Astrocyte (in vitro differentiated cells and primary cell): ENCODE measurements at regions not wholly inside any gene's neighbourhood (a gene's known extent, or its start where the extent isn't known, plus 50 kb on each side); places are given as distances from the start of the nearest gene placed in this dataset.

Experiments used
- DNase-seq: peaks from one replicate; pipeline ENCODE4 v3.0.0-alpha.2; 2010; ENCODE audit warnings: low read depth
- FAIRE-seq: peaks from 2 replicates; lab custom pipeline; 2011; peaks lifted over from hg19 to GRCh38; lab: Jason Lieb, UNC
- H2AFZ ChIP-seq: 2 replicates; pipeline ENCODE4 v1.6.0; 2012; ENCODE audit warnings: low read depth, low read length, inconsistent platforms
- H3K27ac ChIP-seq: 2 replicates; pipeline ENCODE4 v1.5.1; 2011; ENCODE audit warnings: low read depth, low read length, inconsistent platforms
- H3K27me3 ChIP-seq: 2 replicates; pipeline ENCODE4 v1.6.0; 2011; ENCODE audit warnings: low read length, inconsistent platforms; ENCODE audit not compliant: insufficient read depth
- H3K36me3 ChIP-seq: 2 replicates; pipeline ENCODE4 v1.5.1; 2011; ENCODE audit warnings: low read length, inconsistent platforms; ENCODE audit not compliant: insufficient read depth
- H3K4me1 ChIP-seq: 2 replicates; pipeline ENCODE4 v1.5.1; 2011; ENCODE audit warnings: low read length, inconsistent platforms; ENCODE audit not compliant: insufficient read depth
- H3K4me2 ChIP-seq: 2 replicates; pipeline ENCODE4 v1.6.0; 2012; ENCODE audit warnings: low read length, inconsistent platforms
- H3K4me3 ChIP-seq: 2 replicates; pipeline ENCODE4 v1.5.1; 2011; ENCODE audit warnings: low read depth, mild to moderate bottlenecking, low read length, inconsistent platforms; ENCODE audit not compliant: insufficient read depth
- H3K79me2 ChIP-seq: 2 replicates; pipeline ENCODE4 v1.6.0; 2012; ENCODE audit warnings: mild to moderate bottlenecking, low read length, inconsistent platforms; ENCODE audit not compliant: insufficient read depth
- H3K9ac ChIP-seq: 2 replicates; pipeline ENCODE4 v1.6.0; 2012; ENCODE audit warnings: mild to moderate bottlenecking, low read length, inconsistent platforms
- H3K9me3 ChIP-seq: 2 replicates; pipeline ENCODE4 v1.5.1; 2012; ENCODE audit warnings: low read depth, mild to moderate bottlenecking, low read length, inconsistent platforms; ENCODE audit not compliant: insufficient read depth
- H4K20me1 ChIP-seq: 2 replicates; pipeline ENCODE4 v1.6.0; 2012; ENCODE audit warnings: low read length, inconsistent platforms; ENCODE audit not compliant: insufficient read depth
- H3K27ac Mint-ChIP-seq: one replicate; pipeline ENCODE4 v1.8.0; 2021; ENCODE audit warnings: mild to moderate bottlenecking, mixed read lengths; ENCODE audit not compliant: unreplicated experiment
- H3K27me3 Mint-ChIP-seq: one replicate; pipeline ENCODE4 v1.8.0; 2021; ENCODE audit warnings: low read depth, mixed read lengths; ENCODE audit not compliant: unreplicated experiment
- H3K36me3 Mint-ChIP-seq: one replicate; pipeline ENCODE4 v1.8.0; 2021; ENCODE audit warnings: low read depth, mixed read lengths; ENCODE audit not compliant: unreplicated experiment
- H3K4me1 Mint-ChIP-seq: one replicate; pipeline ENCODE4 v1.8.0; 2021; ENCODE audit warnings: low read depth, mixed read lengths; ENCODE audit not compliant: unreplicated experiment
- H3K4me3 Mint-ChIP-seq: one replicate; pipeline ENCODE4 v1.8.0; 2021; ENCODE audit warnings: mild to moderate bottlenecking, moderate library complexity, mixed read lengths; ENCODE audit not compliant: unreplicated experiment
- H3K9me3 Mint-ChIP-seq: one replicate; pipeline ENCODE4 v1.8.0; 2021; ENCODE audit warnings: mild to moderate bottlenecking, mixed read lengths; ENCODE audit not compliant: unreplicated experiment
- CTCF ChIP-seq: IDR thresholded peaks from 2 replicates; pipeline ENCODE4 v1.5.1; 2011; ENCODE audit warnings: low read depth, mild to moderate bottlenecking, inconsistent platforms, low read length, moderate library complexity; ENCODE audit not compliant: insufficient read depth
- EZH2 ChIP-seq: IDR thresholded peaks from 2 replicates; pipeline ENCODE4 v1.6.1; 2012; ENCODE audit warnings: mild to moderate bottlenecking, low read length, inconsistent platforms; ENCODE audit not compliant: insufficient read depth

- no peaks in the 10 kb centered on the region for H3K9me3 ChIP-seq
- no peaks in the 10 kb centered on the region for H3K36me3 ChIP-seq
- Mint-ChIP-seq H3K4me3 (no peak overlapping the region), H3K27me3 (peaks cover 38% of the 10 kb centered on the region), H3K9me3 (no peaks in the 10 kb centered on the region), H3K27ac (no peak overlapping the region), H3K36me3 (no peaks in the 10 kb centered on the region), H3K4me1 (peaks cover 17% of the 10 kb centered on the region)
- TF ChIP-seq EZH2 (no peak), CTCF (no peak)
- no peak overlapping the region for H2AFZ ChIP-seq
- H3K27me3 ChIP-seq, result peaks cover 12% of the 10 kb centered on the region
- no peak overlapping the region for H3K4me3 ChIP-seq
- H3K9ac ChIP-seq, result no peak overlapping the region
- H3K27ac ChIP-seq, result no peak overlapping the region
- H3K79me2 ChIP-seq, result no peaks in the 10 kb centered on the region
- FAIRE-seq (no peak), DNase-seq (no peak)
- H3K4me2 ChIP-seq, result no peak overlapping the region
- H3K4me1 ChIP-seq, result peaks cover 9% of the 10 kb centered on the region
- H4K20me1 ChIP-seq, result no peaks in the 10 kb centered on the region
Observed at GRCh38 chr21:35854281-35854680, 206.0 kb downstream of the SETD4 start.

- FAIRE-seq (peak; percentile 45), DNase-seq (no peak)
- H3K9ac ChIP-seq, result no peak overlapping the region
- H3K4me3 ChIP-seq, result no peak overlapping the region
- TF ChIP-seq EZH2 (no peak), CTCF (no peak)
- Mint-ChIP-seq H3K27me3 (peaks cover 31% of the 10 kb centered on the region), H3K36me3 (no peaks in the 10 kb centered on the region), H3K4me1 (peaks cover 17% of the 10 kb centered on the region), H3K4me3 (no peak overlapping the region), H3K9me3 (no peaks in the 10 kb centered on the region), H3K27ac (no peak overlapping the region)
- no peak overlapping the region for H3K27ac ChIP-seq
- H3K9me3 ChIP-seq, result no peaks in the 10 kb centered on the region
- no peaks in the 10 kb centered on the region for H4K20me1 ChIP-seq
- no peak overlapping the region for H3K4me2 ChIP-seq
- no peaks in the 10 kb centered on the region for H3K36me3 ChIP-seq
- no peak overlapping the region for H2AFZ ChIP-seq
- H3K79me2 ChIP-seq, result no peaks in the 10 kb centered on the region
- H3K4me1 ChIP-seq, result peaks cover 9% of the 10 kb centered on the region
- peaks cover 10% of the 10 kb centered on the region for H3K27me3 ChIP-seq
Observed at GRCh38 chr21:35853321-35854239, 206.7 kb downstream of the SETD4 start.

GRCh38 chr21:35852820-35853219 is 207.5 kb downstream of the SETD4 start:
- FAIRE-seq, result no peak
- TF ChIP-seq CTCF (no peak), EZH2 (no peak)

More at GRCh38 chr21:35852820-35853219, 207.5 kb downstream of the SETD4 start:
- H3K27me3 Mint-ChIP-seq, result peaks cover 29% of the 10 kb centered on the region
- Histone ChIP-seq H3K4me1 (peaks cover 9% of the 10 kb centered on the region), H3K9me3 (no peaks in the 10 kb centered on the region), H3K4me3 (no peak overlapping the region), H3K27me3 (peaks cover 10% of the 10 kb centered on the region), H3K9ac (no peak overlapping the region), H4K20me1 (no peaks in the 10 kb centered on the region), H3K79me2 (no peaks in the 10 kb centered on the region), H3K36me3 (no peaks in the 10 kb centered on the region), H2AFZ (no peak overlapping the region), H3K4me2 (no peak overlapping the region), H3K27ac (no peak overlapping the region)
- no peaks in the 10 kb centered on the region for H3K36me3 Mint-ChIP-seq
- no peak overlapping the region for H3K4me3 Mint-ChIP-seq
- peaks cover 17% of the 10 kb centered on the region for H3K4me1 Mint-ChIP-seq
- no peak overlapping the region for H3K27ac Mint-ChIP-seq
- H3K9me3 Mint-ChIP-seq, result no peaks in the 10 kb centered on the region
- DNase-seq, result no peak
